Mesothelial cell of epicardium (in vitro differentiated cells): ENCODE measurements at regions not wholly inside any gene's neighbourhood (a gene's known extent, or its start where the extent isn't known, plus 50 kb on each side); places are given as distances from the start of the nearest gene placed in this dataset.

ENCODE experiments used
- DNase-seq, 2 experiments: peaks; one replicate each; pipeline ENCODE4 v3.0.0; 2021; ENCODE audit warnings: low spot score in 2 of 2; ENCODE audit not compliant: unreplicated experiment in 2 of 2
- H3K27ac Mint-ChIP-seq: 2 replicates; pipeline ENCODE4 v1.8.0; 2021; ENCODE audit warnings: mixed read lengths
- H3K27me3 Mint-ChIP-seq: 2 replicates; pipeline ENCODE4 v1.8.0; 2021; ENCODE audit warnings: low read depth, mixed read lengths
- H3K36me3 Mint-ChIP-seq: 2 replicates; pipeline ENCODE4 v1.8.0; 2021; ENCODE audit warnings: mixed read lengths
- H3K4me1 Mint-ChIP-seq: 2 replicates; pipeline ENCODE4 v1.8.0; 2021; ENCODE audit warnings: mixed read lengths
- H3K4me3 Mint-ChIP-seq: 2 replicates; pipeline ENCODE4 v1.8.0; 2021; ENCODE audit warnings: mild to moderate bottlenecking, moderate library complexity, mixed read lengths
- H3K9me3 Mint-ChIP-seq: 2 replicates; pipeline ENCODE4 v1.8.0; 2021; ENCODE audit warnings: mixed read lengths
- TF ChIP-seq, protein P1 (sequence below): fragments of 200-600 bp; sonication (generic); IDR thresholded peaks from one replicate; pipeline ENCODE4 v1.5.0; 2021; ENCODE audit warnings: antibody characterized with exemption; ENCODE audit not compliant: unreplicated experiment

GRCh38 chr9:79325501-79325900 is 246.3 kb upstream of the TLE4 start:
- no peak for DNase-seq
- Mint-ChIP-seq H3K4me3 (no peak overlapping the region), H3K4me1 (peaks cover 3% of the 10 kb centered on the region), H3K27me3 (no peaks in the 10 kb centered on the region), H3K27ac (no peak overlapping the region), H3K36me3 (no peaks in the 10 kb centered on the region), H3K9me3 (peaks cover 15% of the 10 kb centered on the region)
- TF ChIP-seq, protein P1, sequence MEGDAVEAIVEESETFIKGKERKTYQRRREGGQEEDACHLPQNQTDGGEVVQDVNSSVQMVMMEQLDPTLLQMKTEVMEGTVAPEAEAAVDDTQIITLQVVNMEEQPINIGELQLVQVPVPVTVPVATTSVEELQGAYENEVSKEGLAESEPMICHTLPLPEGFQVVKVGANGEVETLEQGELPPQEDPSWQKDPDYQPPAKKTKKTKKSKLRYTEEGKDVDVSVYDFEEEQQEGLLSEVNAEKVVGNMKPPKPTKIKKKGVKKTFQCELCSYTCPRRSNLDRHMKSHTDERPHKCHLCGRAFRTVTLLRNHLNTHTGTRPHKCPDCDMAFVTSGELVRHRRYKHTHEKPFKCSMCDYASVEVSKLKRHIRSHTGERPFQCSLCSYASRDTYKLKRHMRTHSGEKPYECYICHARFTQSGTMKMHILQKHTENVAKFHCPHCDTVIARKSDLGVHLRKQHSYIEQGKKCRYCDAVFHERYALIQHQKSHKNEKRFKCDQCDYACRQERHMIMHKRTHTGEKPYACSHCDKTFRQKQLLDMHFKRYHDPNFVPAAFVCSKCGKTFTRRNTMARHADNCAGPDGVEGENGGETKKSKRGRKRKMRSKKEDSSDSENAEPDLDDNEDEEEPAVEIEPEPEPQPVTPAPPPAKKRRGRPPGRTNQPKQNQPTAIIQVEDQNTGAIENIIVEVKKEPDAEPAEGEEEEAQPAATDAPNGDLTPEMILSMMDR = no peak

DNA sequence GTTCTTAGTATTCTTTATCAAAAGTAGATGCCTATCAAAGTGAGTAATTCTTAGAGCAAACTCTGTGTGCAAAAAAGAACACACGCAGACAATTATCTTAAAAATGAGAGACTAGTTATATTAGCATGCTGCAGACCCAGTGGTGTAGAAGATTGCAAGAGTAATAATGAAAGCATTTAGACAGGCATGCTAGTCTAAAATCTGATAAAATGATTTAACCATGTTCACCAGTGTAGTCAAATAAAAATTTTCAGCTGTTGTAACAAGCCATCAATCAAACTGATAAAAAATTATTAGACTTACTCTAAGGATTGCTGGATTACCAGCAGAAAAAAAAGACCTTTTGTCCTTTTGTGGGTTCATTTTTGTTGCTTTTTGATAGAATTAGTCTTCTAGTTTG is 241.9 kb upstream of the TLE4 start:
- no peaks in the 10 kb centered on the region for H3K36me3 Mint-ChIP-seq
- no peaks in the 10 kb centered on the region for H3K27me3 Mint-ChIP-seq
- no peaks in the 10 kb centered on the region for H3K9me3 Mint-ChIP-seq
- no peak overlapping the region for H3K27ac Mint-ChIP-seq
- no peak overlapping the region for H3K4me3 Mint-ChIP-seq
- DNase-seq = no peak
- TF ChIP-seq, protein P1 = no peak
- H3K4me1 Mint-ChIP-seq = peaks cover 11% of the 10 kb centered on the region

DNA sequence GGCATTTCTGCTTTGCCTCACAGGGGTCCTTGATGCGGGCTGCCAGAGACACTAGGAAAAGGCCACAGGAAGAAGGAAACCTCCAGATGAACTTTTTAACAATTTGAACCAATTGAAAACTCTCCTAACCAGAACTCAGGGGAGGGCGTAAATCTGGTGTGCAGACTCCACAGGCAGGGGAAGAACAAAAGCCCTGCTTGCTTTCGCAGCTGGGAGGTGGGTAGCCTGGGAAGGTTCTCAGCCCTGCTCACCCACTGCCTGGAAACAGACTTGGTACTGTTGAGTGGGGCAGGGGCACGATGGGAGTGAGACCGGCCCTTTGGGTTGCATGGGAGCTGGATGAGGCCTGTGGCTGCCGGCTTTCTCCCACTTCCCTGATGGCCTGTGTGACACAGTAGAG is 237.8 kb upstream of the TLE4 start:
- Mint-ChIP-seq H3K4me3 (no peak overlapping the region), H3K27ac (no peak overlapping the region)
- DNase-seq = no peak

GRCh38 chr9:79334711-79335110 is 237.1 kb upstream of the TLE4 start:
- Mint-ChIP-seq H3K4me3 (no peak overlapping the region), H3K9me3 (peaks cover 15% of the 10 kb centered on the region), H3K4me1 (peaks cover 11% of the 10 kb centered on the region), H3K27me3 (no peaks in the 10 kb centered on the region), H3K36me3 (peaks cover 3% of the 10 kb centered on the region), H3K27ac (no peak overlapping the region)
- no peak for DNase-seq
- TF ChIP-seq, protein P1 = no peak

More for the DNA sequence above, 237.8 kb upstream of the TLE4 start:
- H3K4me1 Mint-ChIP-seq = peaks cover 11% of the 10 kb centered on the region
- H3K27me3 Mint-ChIP-seq = no peaks in the 10 kb centered on the region
- H3K9me3 Mint-ChIP-seq = peaks cover 15% of the 10 kb centered on the region
- H3K36me3 Mint-ChIP-seq = peaks cover 3% of the 10 kb centered on the region
- TF ChIP-seq, protein P1 = no peak

- peaks cover 5% of the 10 kb centered on the region for H3K4me1 Mint-ChIP-seq
- H3K27ac Mint-ChIP-seq = no peak overlapping the region
- TF ChIP-seq, protein P1 = no peak
- peaks cover 15% of the 10 kb centered on the region for H3K9me3 Mint-ChIP-seq
- no peaks in the 10 kb centered on the region for H3K27me3 Mint-ChIP-seq
- no peak for DNase-seq
- H3K4me3 Mint-ChIP-seq = no peak overlapping the region
- H3K36me3 Mint-ChIP-seq = peaks cover 3% of the 10 kb centered on the region
Measured at GRCh38 chr9:79335987-79336386, 235.8 kb upstream of the TLE4 start.

DNA sequence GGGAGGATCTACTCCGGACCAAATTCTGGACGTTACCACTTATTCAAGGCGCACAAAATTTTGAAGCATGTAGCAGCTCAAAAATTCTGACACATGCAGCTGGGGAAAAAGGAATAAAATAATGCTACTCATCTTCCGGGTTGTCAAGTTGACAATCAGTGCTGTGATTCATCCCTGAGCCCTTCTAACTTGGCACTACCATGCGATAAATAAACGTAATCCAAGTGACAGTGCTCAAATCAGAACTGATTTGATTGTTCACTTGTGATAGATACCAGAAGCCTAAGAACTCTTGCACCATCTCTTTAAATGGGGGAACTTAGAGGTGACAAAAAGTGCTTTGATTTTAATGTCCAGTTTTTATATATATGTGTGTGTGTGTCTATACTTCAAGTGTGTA is 230.2 kb upstream of the TLE4 start:
- H3K4me3 Mint-ChIP-seq = no peak overlapping the region
- H3K27ac Mint-ChIP-seq = no peak overlapping the region
- H3K4me1 Mint-ChIP-seq = peaks cover 1% of the 10 kb centered on the region
- TF ChIP-seq, protein P1 = no peak
- H3K9me3 Mint-ChIP-seq = peaks cover 11% of the 10 kb centered on the region
- no peaks in the 10 kb centered on the region for H3K36me3 Mint-ChIP-seq
- no peaks in the 10 kb centered on the region for H3K27me3 Mint-ChIP-seq
- no peak for DNase-seq
